Stimulated activated CD4-positive, alpha-beta T cell treated with anti-CD3 and anti-CD28 coated beads, TNF-alpha, amount 100 ng/mL, for 48 hours (primary cell): ENCODE measurements at regions not wholly inside any gene's neighbourhood (a gene's known extent, or its start where the extent isn't known, plus 50 kb on each side); places are given as distances from the start of the nearest gene placed in this dataset.

Source experiments
- DNase-seq, 3 donors: peaks; one replicate each; pipeline ENCODE4 v3.0.0-alpha.2; 2020; ENCODE audit warnings: low read depth in 3 of 3

DNA sequence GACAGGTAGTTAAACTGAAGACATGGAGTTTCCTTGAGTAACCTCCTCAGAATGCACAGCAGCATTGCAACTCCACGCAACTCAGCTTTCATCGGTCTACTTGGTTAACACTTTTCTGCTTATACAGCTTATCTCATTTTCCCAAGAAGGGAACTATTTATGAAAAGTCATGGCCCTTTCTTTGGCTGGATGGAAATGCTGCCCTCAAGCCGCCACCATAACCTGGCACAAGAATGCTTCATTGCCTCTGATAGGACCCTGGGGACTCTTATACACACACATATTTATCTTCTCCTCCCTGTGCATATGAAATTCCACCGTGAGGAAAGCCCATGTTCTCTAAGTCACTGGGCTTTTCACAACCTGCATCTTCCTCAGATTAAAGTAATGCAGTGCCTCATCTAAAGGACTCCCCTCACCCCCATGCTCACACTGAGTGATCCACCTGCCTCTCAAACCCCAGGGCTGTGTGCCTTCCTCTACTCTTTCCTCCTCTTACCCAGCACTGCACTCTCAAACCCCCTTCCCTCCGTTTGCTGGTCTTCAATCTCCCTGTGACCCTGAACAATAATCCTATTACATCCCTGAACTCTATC lies 192.0 kb upstream of the HNRNPA3 start:
- DNase-seq = no peak

DNA sequence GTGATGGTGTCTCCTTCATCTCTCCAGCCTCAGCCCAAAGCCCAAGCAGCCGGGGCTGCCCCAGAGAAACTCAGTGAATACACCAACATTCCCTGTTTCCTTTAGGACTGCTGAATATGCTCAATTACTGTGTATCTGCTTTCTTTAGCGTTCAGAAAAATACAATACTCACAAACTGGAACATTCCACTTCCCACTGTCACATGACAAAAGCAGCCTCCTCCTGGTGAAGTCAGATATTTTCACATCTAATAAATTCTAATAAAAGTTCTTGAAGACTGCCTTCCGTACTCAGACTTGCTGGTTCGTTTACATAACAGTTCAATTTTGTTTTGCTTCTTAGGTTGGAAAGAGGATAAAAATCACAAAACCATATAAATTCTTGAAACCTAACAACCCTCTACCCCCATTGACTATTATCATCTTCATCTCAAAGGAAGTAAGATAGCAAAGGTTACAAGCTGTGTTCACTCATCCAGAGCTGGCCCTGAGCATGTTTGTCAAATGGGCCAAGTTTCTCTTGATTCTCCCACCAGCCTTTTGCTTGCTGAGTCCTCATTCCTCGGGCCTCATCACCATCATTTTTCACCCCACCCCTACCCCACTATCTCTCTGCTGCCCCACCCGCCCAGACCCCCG lies 190.8 kb upstream of the HNRNPA3 start:
- DNase-seq = no peak

DNA sequence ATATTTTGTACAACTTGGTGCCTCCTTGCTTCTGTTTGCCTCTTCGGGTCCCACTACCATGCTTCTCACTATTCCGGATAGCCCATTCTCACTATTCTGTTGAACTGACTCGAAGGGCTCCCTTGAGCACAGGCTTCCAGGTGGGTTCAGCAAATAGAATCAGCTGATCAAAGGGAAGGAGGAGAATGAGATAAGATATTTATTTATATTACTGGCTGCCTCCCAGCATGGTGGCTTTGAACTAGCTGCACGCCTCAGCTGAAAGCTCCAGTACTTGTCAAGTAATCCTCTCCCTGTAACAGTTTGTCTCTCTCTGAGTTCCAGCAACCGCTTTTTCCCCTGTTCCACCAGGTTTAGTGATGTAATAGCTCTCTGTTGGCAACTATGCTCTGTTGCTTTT lies 187.8 kb upstream of the HNRNPA3 start:
- no peak for DNase-seq

- DNase-seq = no peak
Measured at GRCh38 chr2:177026253-177026652, 186.3 kb upstream of the HNRNPA3 start.

DNA sequence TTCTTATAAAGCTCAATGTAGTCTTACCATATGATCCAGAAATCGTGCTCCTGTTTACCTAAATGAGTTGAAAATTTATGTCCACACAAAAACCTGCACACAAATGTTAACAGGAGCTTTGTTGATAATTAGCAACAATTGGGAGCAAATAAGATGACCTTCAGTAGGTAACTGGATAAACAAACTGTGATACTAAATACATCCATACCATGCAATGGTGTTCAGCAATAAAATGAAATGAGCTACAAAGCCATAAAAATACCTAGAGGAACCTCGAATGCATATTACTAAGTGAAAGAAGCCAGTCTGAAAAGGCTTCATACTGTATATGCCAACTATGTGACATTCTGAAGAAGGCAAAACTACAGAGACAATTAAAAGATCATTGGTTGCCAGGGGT lies 185.6 kb upstream of the HNRNPA3 start:
- no peak for DNase-seq

- no peak for DNase-seq
Measured at GRCh38 chr2:177028296-177028695, 184.3 kb upstream of the HNRNPA3 start.

DNA sequence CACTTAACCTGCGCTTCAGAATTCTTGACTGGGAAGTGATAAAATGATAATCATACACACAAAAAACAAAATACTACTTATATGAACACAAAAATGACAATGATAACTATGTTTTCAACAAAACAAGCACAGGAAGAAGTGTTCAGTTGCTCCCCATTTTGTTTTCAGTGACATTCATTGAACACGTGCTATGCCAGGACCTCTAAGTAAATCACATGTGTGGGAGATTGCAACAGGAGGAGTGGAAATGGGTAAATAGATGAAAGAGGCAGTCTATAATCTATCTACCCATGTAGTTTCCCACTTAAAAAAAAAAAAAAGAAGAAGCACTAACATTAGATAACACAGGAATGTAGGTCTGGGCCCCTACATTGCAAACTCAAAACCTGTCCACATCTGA lies 183.5 kb upstream of the HNRNPA3 start:
- DNase-seq = no peak

DNA sequence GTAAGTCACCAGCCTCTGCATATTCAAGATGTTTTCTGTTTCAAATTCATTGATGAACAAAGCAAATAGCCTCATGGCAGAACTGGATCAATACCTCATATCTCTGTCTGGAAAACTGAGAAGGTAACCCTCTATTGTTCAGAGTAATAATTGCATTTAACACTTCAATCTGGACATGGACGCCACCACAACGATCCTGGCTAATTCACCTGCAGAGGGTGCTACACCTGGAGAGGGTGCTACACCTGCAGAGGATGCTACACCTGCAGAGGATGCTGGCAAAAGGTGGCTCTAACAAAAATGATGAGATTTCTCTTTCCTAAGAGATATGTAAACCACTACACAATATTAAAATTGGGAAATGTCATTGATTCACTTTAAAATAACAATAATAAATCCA lies 183.1 kb upstream of the HNRNPA3 start:
- DNase-seq = no peak

- no peak for DNase-seq
Measured at GRCh38 chr2:177029901-177030300, 182.7 kb upstream of the HNRNPA3 start.

DNA sequence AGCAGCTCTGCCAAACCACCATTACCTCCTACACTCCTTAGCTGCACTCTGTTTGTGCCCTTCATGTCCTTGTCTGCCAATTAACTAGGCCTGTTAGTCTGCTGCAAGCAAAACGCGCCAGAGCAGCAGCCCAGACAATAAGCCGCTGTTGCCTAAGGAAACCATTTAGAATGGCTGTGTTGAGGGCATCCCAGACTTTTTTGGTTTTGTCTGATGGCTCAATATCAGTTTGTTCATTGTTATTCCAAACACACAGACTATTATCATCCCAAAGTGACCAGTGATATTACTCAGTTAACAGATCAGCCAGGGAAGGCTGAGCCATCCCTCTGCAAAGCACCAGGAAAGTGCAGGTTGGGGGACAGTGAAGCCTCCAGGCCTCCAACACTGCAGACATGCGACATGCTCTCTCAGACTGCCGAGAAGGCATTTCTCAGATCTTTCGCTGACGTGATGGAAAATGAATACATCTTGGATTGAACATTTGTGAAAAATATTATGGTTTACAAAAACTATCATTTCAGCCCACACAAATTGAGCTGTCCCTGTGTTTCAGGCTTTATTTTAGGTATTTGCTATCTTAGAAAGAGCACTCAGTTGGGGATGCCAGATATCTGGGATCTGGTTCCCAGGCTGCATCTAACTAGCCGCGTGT lies 182.0 kb upstream of the HNRNPA3 start:
- DNase-seq = no peak

DNA sequence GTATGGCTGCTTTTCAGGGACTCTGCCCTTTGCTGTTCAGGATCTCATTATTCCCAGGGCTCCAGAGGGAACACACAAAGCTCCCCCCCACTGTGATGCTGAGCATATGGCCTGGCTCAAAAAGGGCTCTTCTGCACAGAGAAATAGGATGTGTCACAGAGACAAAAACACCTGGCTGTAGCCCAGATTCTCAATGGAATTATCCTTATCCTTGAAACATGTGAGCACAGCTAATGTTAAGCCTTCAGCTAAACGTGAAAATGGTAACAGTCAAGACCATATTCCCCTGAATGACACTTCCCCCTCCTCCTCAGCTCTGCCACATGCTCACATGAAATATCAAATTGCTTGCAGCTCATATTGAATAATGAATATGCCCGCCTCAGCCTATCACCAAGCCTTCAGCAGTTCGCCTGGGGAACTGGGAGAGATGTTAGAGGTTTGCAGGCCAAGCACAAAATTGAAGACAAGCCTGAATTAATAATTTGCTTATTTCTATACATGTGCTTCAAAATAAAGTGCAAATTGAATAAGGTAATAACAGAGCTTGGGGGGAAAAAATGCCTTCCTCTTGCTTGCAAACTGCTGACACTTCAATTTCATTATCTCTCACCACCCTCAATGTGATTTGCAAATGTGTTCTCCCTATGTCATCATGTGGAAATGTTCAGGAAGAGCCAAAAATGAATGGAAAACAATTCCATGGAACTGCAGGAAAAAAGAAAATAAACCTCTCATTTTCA lies 181.0 kb upstream of the HNRNPA3 start:
- DNase-seq = no peak

DNA sequence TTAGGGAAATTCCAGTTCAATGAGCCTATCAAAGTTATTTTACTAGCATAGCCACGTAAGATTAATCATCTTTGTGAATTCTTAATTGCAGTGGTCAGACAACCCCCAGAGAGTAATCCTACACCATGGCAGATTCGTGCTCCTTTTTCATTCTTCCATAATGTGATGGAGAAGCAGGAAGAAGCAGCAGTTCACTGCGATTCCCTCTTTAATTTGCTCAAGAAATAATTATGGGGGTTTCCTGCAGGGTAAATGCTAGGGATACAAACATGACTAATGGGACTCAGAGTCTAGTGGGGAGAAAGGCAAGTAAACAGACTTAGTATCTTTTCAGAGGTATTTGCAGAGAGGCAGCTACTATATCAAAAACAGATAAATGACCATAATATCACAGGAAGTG lies 175.8 kb upstream of the HNRNPA3 start:
- no peak for DNase-seq

DNA sequence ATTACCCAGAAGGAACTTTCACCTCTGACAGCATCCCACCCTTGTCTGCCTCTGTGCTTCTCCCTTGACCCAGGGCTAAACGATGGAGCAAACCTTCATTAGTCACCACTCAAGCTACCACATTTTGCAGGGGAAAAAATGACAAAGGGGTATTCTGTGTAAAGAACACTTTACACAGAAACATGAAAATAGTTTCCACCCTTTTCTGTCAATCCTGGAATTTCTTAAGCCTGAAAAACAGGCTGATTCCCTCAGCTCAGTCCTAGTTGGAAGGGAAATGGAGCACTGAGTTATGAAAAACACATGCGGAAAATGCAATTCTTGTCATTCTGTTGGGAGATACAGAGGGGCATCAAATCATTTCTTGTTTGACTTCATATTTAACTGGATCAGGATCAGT lies 175.0 kb upstream of the HNRNPA3 start:
- DNase-seq = no peak

GRCh38 chr2:177038787-177039484 lies 173.7 kb upstream of the HNRNPA3 start:
- DNase-seq = no peak

DNA sequence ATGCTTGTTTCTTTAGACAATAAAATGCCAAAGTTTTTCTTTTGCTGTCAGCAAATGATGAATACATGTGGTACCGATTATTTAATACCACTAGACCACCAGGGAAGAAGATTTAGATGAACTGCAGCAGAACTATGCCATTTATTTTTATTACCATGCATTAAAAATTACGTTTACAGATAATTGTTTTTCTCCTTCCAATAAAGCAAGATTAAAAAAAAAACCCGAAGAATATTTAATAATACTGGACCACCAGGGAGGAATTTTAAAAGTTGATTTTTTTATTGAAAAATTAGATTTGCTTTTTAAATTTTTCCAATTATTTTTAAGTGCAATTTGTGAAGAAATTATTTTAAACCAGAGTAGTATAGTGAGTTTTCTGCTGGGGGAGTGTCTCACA lies 170.3 kb upstream of the HNRNPA3 start:
- DNase-seq = no peak

GRCh38 chr2:177044671-177045070 lies 167.9 kb upstream of the HNRNPA3 start:
- DNase-seq = no peak

GRCh38 chr2:177048981-177049380 lies 163.6 kb upstream of the HNRNPA3 start:
- DNase-seq = no peak

DNA sequence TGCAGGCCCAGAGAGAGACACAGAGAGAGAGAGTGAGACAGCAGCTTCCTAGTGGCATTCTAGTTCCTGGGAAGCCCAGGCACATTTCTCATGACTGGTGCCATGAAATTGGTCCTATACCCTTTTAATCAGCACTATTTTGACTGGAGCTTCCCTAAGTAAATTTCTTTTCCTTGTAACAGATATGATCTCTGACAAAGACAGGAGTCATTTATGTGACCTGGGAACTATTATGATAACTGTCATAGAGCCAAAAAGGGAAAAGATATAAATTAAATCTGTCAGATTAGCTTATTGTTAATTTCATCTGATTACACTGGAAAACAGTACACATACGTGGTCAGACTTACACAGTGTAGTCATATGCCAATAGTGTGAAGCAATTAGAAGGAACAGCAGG lies 161.3 kb upstream of the HNRNPA3 start:
- DNase-seq = no peak

GRCh38 chr2:177052471-177052870 lies 160.1 kb upstream of the HNRNPA3 start:
- DNase-seq = no peak

GRCh38 chr2:177053038-177053437 lies 159.6 kb upstream of the HNRNPA3 start:
- no peak for DNase-seq

- no peak for DNase-seq
Measured at GRCh38 chr2:177053716-177054115, 158.9 kb upstream of the HNRNPA3 start.

GRCh38 chr2:177056481-177056929 lies 156.1 kb upstream of the HNRNPA3 start:
- no peak for DNase-seq
